Endothelial cell of umbilical vein (primary cell): ENCODE measurements at regions not wholly inside any gene's neighbourhood (a gene's known extent, or its start where the extent isn't known, plus 50 kb on each side); places are given as distances from the start of the nearest gene placed in this dataset.

ENCODE experiments used
- BruUV-seq: library from RNA; stranded (reverse); fragments of 400-500 nt; replicated peaks from 2 replicates; lab custom pipeline; 2021; lab: Mats Ljungman, UMichigan
- CTCF ChIA-PET: fragments of 300-600, 350-600 bp; sonication (Branson Sonifier 250); formaldehyde crosslinking; loops from one replicate; lab custom pipeline; 2021; ENCODE audit warnings: antibody characterized with exemption, inconsistent platforms; lab: Charles Lee
- POLR2A ChIA-PET: fragments of 300-600, 350-600 bp; sonication (Branson Sonifier 250); formaldehyde crosslinking; loops from one replicate; lab custom pipeline; 2021; ENCODE audit warnings: antibody characterized with exemption, inconsistent platforms; lab: Charles Lee
- DNase-seq: peaks from one replicate; pipeline ENCODE4 v3.0.0-alpha.2; 2011; ENCODE audit warnings: low read depth, low spot score
- FAIRE-seq: peaks from 2 replicates; lab custom pipeline; 2011; peaks lifted over from hg19 to GRCh38; lab: Jason Lieb, UNC
- H2AFZ ChIP-seq: 2 replicates; pipeline ENCODE4 v1.6.0; 2012; ENCODE audit warnings: low read depth, low read length, control low read depth, inconsistent platforms
- H3K27ac ChIP-seq: 2 replicates; pipeline ENCODE4 v1.5.1; 2011; ENCODE audit warnings: low read depth, mild to moderate bottlenecking, control low read depth, low read length, moderate library complexity; ENCODE audit not compliant: insufficient read depth
- H3K27me3 ChIP-seq, 2 experiments: 2 replicates each; pipeline versions ENCODE4 v1.6.0 to v1.6.1; 2011; ENCODE audit warnings: low read length in 2 of 2, mixed read lengths in 1 of 2; ENCODE audit not compliant: control insufficient read depth in 2 of 2, insufficient read depth in 2 of 2
- H3K36me3 ChIP-seq, 2 experiments: 2 replicates in 1 of 2; 3 replicates in 1 of 2; pipeline ENCODE4 v1.5.1; 2011; ENCODE audit warnings: low read length in 2 of 2, mild to moderate bottlenecking in 1 of 2, moderate library complexity in 1 of 2; ENCODE audit not compliant: control insufficient read depth in 2 of 2, insufficient read depth in 2 of 2; ENCODE audit errors: extremely low read depth in 1 of 2
- H3K4me1 ChIP-seq: 3 replicates; pipeline ENCODE4 v1.5.1; 2011; ENCODE audit warnings: mild to moderate bottlenecking, low read length; ENCODE audit not compliant: control insufficient read depth, insufficient read depth; ENCODE audit errors: extremely low read depth
- H3K4me2 ChIP-seq: 2 replicates; pipeline ENCODE4 v1.6.1; 2011; ENCODE audit warnings: low read length, control low read depth, mixed read lengths; ENCODE audit not compliant: insufficient read depth
- H3K4me3 ChIP-seq, 3 experiments: fragments of 200-600 bp in 1 of 3; sonication (generic), shearing (Covaris generic) in 1 of 3; replicated peaks in 1 of 3; 2 replicates each; pipeline ENCODE4 v1.5.1; 2011 to 2016; ENCODE audit warnings: control low read depth in 3 of 3, low read length in 3 of 3, mild to moderate bottlenecking in 2 of 3, inconsistent platforms in 1 of 3, low read depth in 1 of 3, moderate library complexity in 1 of 3; ENCODE audit not compliant: insufficient read depth in 1 of 3
- H3K79me2 ChIP-seq: 2 replicates; pipeline ENCODE4 v1.6.0; 2012; ENCODE audit warnings: low read length, inconsistent platforms; ENCODE audit not compliant: control insufficient read depth, insufficient read depth
- H3K9ac ChIP-seq: replicated peaks from 2 replicates; pipeline ENCODE3; 2011; ENCODE audit warnings: low read length, control low read depth; ENCODE audit not compliant: insufficient read depth; ENCODE audit errors: extremely low read depth
- H3K9me1 ChIP-seq: replicated peaks from 3 replicates; pipeline ENCODE4 v1.6.0; 2011; ENCODE audit warnings: mild to moderate bottlenecking, low read length; ENCODE audit not compliant: control insufficient read depth, insufficient read depth; ENCODE audit errors: extremely low read depth
- H3K9me3 ChIP-seq: replicated peaks from 2 replicates; pipeline ENCODE4 v1.5.1; 2012; ENCODE audit warnings: low read length, inconsistent platforms; ENCODE audit not compliant: control insufficient read depth, insufficient read depth
- H4K20me1 ChIP-seq: replicated peaks from 2 replicates; pipeline ENCODE3; 2011; ENCODE audit warnings: mild to moderate bottlenecking, low read length; ENCODE audit not compliant: control insufficient read depth, insufficient read depth; ENCODE audit errors: extremely low read depth
- CTCF ChIP-seq, 2 donors: IDR thresholded peaks; 1 replicate in 1 of 2; 2 replicates in 1 of 2; pipeline ENCODE4 v1.5.1; 2011; ENCODE audit warnings: low read length in 2 of 2, mild to moderate bottlenecking in 2 of 2, moderate library complexity in 2 of 2, control low read depth in 1 of 2, inconsistent platforms in 1 of 2, low read depth in 1 of 2; ENCODE audit not compliant: insufficient read depth in 1 of 2; ENCODE audit errors: extremely low read depth in 1 of 2
- EZH2 ChIP-seq: IDR thresholded peaks from 2 replicates; pipeline ENCODE4 v1.6.1; 2012; ENCODE audit warnings: borderline replicate concordance, low read depth, mild to moderate bottlenecking, moderate library complexity, low read length, inconsistent platforms; ENCODE audit not compliant: severe bottlenecking
- FOS ChIP-seq: IDR thresholded peaks from 2 replicates; pipeline ENCODE4 v1.6.1; 2011; ENCODE audit warnings: mild to moderate bottlenecking, low read length, moderate library complexity, borderline replicate concordance; ENCODE audit not compliant: insufficient read depth
- GATA2 ChIP-seq: IDR thresholded peaks from 2 replicates; pipeline ENCODE4 v1.7.0; 2011; ENCODE audit warnings: low read depth, mild to moderate bottlenecking, moderate library complexity, mixed read lengths, low read length; ENCODE audit not compliant: insufficient read length, insufficient read depth
- JUN ChIP-seq: IDR thresholded peaks from 2 replicates; pipeline ENCODE4 v1.6.1; 2011; ENCODE audit warnings: borderline replicate concordance, low read depth; ENCODE audit not compliant: insufficient read length, insufficient read depth
- MAX ChIP-seq: IDR thresholded peaks from 2 replicates; pipeline ENCODE4 v1.6.1; 2011; ENCODE audit not compliant: insufficient read depth, insufficient read length
- MYC ChIP-seq: IDR thresholded peaks from one replicate; pipeline ENCODE4 v1.6.1; 2011; ENCODE audit warnings: mild to moderate bottlenecking, low read depth, low read length
- POLR2A ChIP-seq: IDR thresholded peaks from 2 replicates; pipeline ENCODE4 v1.6.1; 2012; ENCODE audit warnings: low read depth, mild to moderate bottlenecking, control low read depth, low read length
- POLR2AphosphoS5 ChIP-seq: IDR thresholded peaks from 2 replicates; pipeline ENCODE4 v1.6.1; 2012; ENCODE audit warnings: low read depth, mild to moderate bottlenecking, control low read depth, low read length, moderate library complexity; ENCODE audit not compliant: insufficient read depth
- dilution Hi-C: fragments of 300-500 bp; cut with MboI; formaldehyde crosslinking; loops from one replicate; pipeline ENCODE4 v1.15.0; 2019; ENCODE audit warnings: low sequenced_read_pairs; ENCODE audit not compliant: extremely low pct_ligation_motif_present
- intact Hi-C: fragments of 100-400 bp; cut with micrococcal nuclease; formaldehyde crosslinking; loops from one replicate; pipeline ENCODE4 v1.10.0; 2022

GRCh38 chr1:221925947-221926346, 184.1 kb upstream of the DUSP10 start:
- H3K27me3 ChIP-seq = no peaks in the 10 kb centered on the region
- H3K4me2 ChIP-seq = no peak overlapping the region
- no peaks in the 10 kb centered on the region for H3K36me3 ChIP-seq
- TF ChIP-seq CTCF (IDR thresholded peaks at IDR 0.05; ENCODE audit: extremely low read depth in 1 of 2, insufficient read depth in 1 of 2, low read depth in 1 of 2, low read length in 2 of 2) (no peak), GATA2 (no peak), POLR2A (no peak), JUN (no peak), EZH2 (no peak), MAX (no peak), FOS (no peak), POLR2AphosphoS5 (no peak), MYC (no peak)
- dilution Hi-C loops (no loop called here), intact Hi-C loops (no loop called here)
- BruUV-seq = no TSS peak
- H3K9me3 ChIP-seq = no peaks in the 10 kb centered on the region
- no peak overlapping the region for H3K4me3 ChIP-seq
- DNase-seq = no peak
- no peak overlapping the region for H3K27ac ChIP-seq
- CTCF ChIA-PET = interaction anchor here (1.1 kb wide), 1 partner anchor 366 kb away, joined by 4 read pairs; no protein-coding TSS in a partner anchor
- no peaks in the 10 kb centered on the region for H3K79me2 ChIP-seq
- no peaks in the 10 kb centered on the region for H3K9me1 ChIP-seq
- no peaks in the 10 kb centered on the region for H4K20me1 ChIP-seq
- H2AFZ ChIP-seq = no peak overlapping the region
- H3K4me1 ChIP-seq = no peaks in the 10 kb centered on the region
- POLR2A ChIA-PET = no interaction called here
- FAIRE-seq = no peak
- H3K9ac ChIP-seq = no peak overlapping the region
